SK-N-SH (cell line): ENCODE measurements at regions not wholly inside any gene's neighbourhood (a gene's known extent, or its start where the extent isn't known, plus 50 kb on each side); places are given as distances from the start of the nearest gene placed in this dataset.
"Not testable (repeated sequence)": the region's sequence is repeated elsewhere in the genome, so short reads cannot be mapped to it uniquely, and the experiment has no call there.

Experiments used
- CTCF ChIA-PET: fragments of 300-600, 350-600 bp; formaldehyde crosslinking; extraction: SDS; loops from one replicate; lab custom pipeline; 2021; lab: Yijun Ruan, JAX
- POLR2A ChIA-PET: fragments of 350-600 bp; sonication (Branson Sonifier 250); formaldehyde crosslinking; extraction: SDS; loops from one replicate; lab custom pipeline; 2020; ENCODE audit warnings: antibody characterized with exemption, inconsistent platforms; lab: Yijun Ruan, JAX
- DNase-seq: peaks from one replicate; pipeline ENCODE4 v3.0.0; 2012
- H2AFZ ChIP-seq: fragments of 200-600 bp; sonication (generic); 2 replicates; pipeline ENCODE4 v1.8.1; 2016; ENCODE audit warnings: antibody characterized with exemption, mild to moderate bottlenecking, low read depth
- H3F3A ChIP-seq: fragments of 200-600 bp; sonication (generic); replicated peaks from 2 replicates; pipeline ENCODE3; 2016; ENCODE audit warnings: antibody characterized with exemption, mild to moderate bottlenecking; ENCODE audit not compliant: insufficient read depth
- H3K27ac ChIP-seq, 2 experiments: fragments of 200-500 bp in 1 of 2; fragments of 200-600 bp in 1 of 2; sonication (Bioruptor generic) in 1 of 2; sonication (generic), shearing (Covaris generic) in 1 of 2; 2 replicates each; pipeline versions ENCODE4 v1.5.1 to v1.6.1; 2014 to 2016; ENCODE audit warnings: low read depth in 2 of 2, inconsistent platforms in 1 of 2, low read length in 1 of 2, mild to moderate bottlenecking in 1 of 2, mixed read lengths in 1 of 2
- H3K27me3 ChIP-seq: fragments of 200-600 bp; sonication (generic), shearing (Covaris generic); 2 replicates; pipeline ENCODE4 v1.6.1; 2016; ENCODE audit warnings: mixed run types; ENCODE audit not compliant: insufficient read depth
- H3K36me3 ChIP-seq, 2 experiments: fragments of 200-500 bp in 1 of 2; fragments of 200-600 bp in 1 of 2; sonication (Bioruptor generic) in 1 of 2; sonication (generic) in 1 of 2; replicated peaks in 1 of 2; 2 replicates each; pipeline versions ENCODE3 to v1.5.1; 2014 to 2016; ENCODE audit warnings: low read length in 1 of 2, mild to moderate bottlenecking in 1 of 2; ENCODE audit not compliant: insufficient read depth in 2 of 2, control insufficient read depth in 1 of 2
- H3K4me1 ChIP-seq, 2 experiments: fragments of 200-500 bp in 1 of 2; fragments of 200-600 bp in 1 of 2; sonication (Bioruptor generic) in 1 of 2; sonication (generic), shearing (Covaris generic) in 1 of 2; 2 replicates each; pipeline versions ENCODE4 v1.5.1 to v1.6.1; 2014 to 2016; ENCODE audit warnings: low read depth in 1 of 2, low read length in 1 of 2, mixed run types in 1 of 2; ENCODE audit not compliant: insufficient read depth in 2 of 2, control insufficient read depth in 1 of 2
- H3K4me2 ChIP-seq: fragments of 200-600 bp; sonication (generic), shearing (Covaris generic); 2 replicates; pipeline ENCODE4 v1.6.1; 2017; ENCODE audit warnings: mixed run types
- H3K4me3 ChIP-seq, 2 experiments: fragments of 200-500 bp in 1 of 2; fragments of 200-600 bp in 1 of 2; sonication (Bioruptor generic) in 1 of 2; sonication (generic), shearing (Covaris generic) in 1 of 2; 2 replicates each; pipeline versions ENCODE4 v1.5.1 to v1.8.1; 2014 to 2016; ENCODE audit warnings: low read depth in 2 of 2, inconsistent platforms in 1 of 2, low read length in 1 of 2, mild to moderate bottlenecking in 1 of 2, mixed read lengths in 1 of 2, moderate library complexity in 1 of 2
- H3K79me2 ChIP-seq: fragments of 200-600 bp; sonication (generic); 2 replicates; pipeline ENCODE4 v1.8.1; 2017; ENCODE audit warnings: mild to moderate bottlenecking; ENCODE audit not compliant: insufficient read depth
- H3K9ac ChIP-seq: fragments of 200-600 bp; sonication (generic); 2 replicates; pipeline ENCODE4 v1.6.1; 2017; ENCODE audit warnings: mixed run types
- H3K9me2 ChIP-seq: fragments of 200-600 bp; sonication (generic); 2 replicates; pipeline ENCODE4 v1.6.1; 2017; ENCODE audit warnings: mixed run types
- H3K9me3 ChIP-seq: fragments of 200-600 bp; sonication (generic); 2 replicates; pipeline ENCODE4 v1.6.1; 2017; ENCODE audit warnings: mixed run types, mild to moderate bottlenecking, moderate library complexity
- H4K20me1 ChIP-seq: fragments of 200-600 bp; sonication (generic); 2 replicates; pipeline ENCODE4 v1.6.1; 2017; ENCODE audit warnings: mild to moderate bottlenecking, mixed run types; ENCODE audit not compliant: insufficient read depth
- CHD2 ChIP-seq: fragments of 150-350 bp; IDR thresholded peaks from 2 replicates; pipeline ENCODE4 v1.6.1; 2018; ENCODE audit warnings: low read length; ENCODE audit not compliant: partially characterized antibody
- ELF1 ChIP-seq: IDR thresholded peaks from 2 replicates; pipeline ENCODE4 v1.4.0; 2012
- FOSL2 ChIP-seq: IDR thresholded peaks from 2 replicates; pipeline ENCODE4 v1.4.0; 2012; ENCODE audit warnings: low read depth, mild to moderate bottlenecking, moderate library complexity, borderline replicate concordance
- FOXJ3 ChIP-seq: sonication (generic); formaldehyde crosslinking; IDR thresholded peaks from 2 replicates; pipeline ENCODE4 v1.5.1; 2020; ENCODE audit warnings: mild to moderate bottlenecking, missing genetic modification reagents
- FOXM1 ChIP-seq: IDR thresholded peaks from 2 replicates; pipeline ENCODE4 v1.4.0; 2012; ENCODE audit warnings: low read depth, mild to moderate bottlenecking
- GATA2 ChIP-seq: sonication (generic); formaldehyde crosslinking; IDR thresholded peaks from 2 replicates; pipeline ENCODE4 v1.5.0; 2020; ENCODE audit warnings: mild to moderate bottlenecking, missing genetic modification reagents
- JUND ChIP-seq: IDR thresholded peaks from 2 replicates; pipeline ENCODE4 v1.4.0; 2012
- NRF1 ChIP-seq: IDR thresholded peaks from 2 replicates; pipeline ENCODE4 v1.6.1; 2012; ENCODE audit warnings: low read depth, mild to moderate bottlenecking, low read length
- POLR2AphosphoS5 ChIP-seq: IDR thresholded peaks from 2 replicates; pipeline ENCODE4 v1.6.1; 2012; ENCODE audit warnings: low read depth, low read length
- RAD21 ChIP-seq: IDR thresholded peaks from 2 replicates; pipeline ENCODE4 v1.6.1; 2012; ENCODE audit warnings: mild to moderate bottlenecking, low read length
- RCOR1 ChIP-seq: fragments of 150-350 bp; IDR thresholded peaks from 2 replicates; pipeline ENCODE4 v1.6.1; 2017; ENCODE audit warnings: antibody characterized with exemption, low read length
- RFX5 ChIP-seq: IDR thresholded peaks from 2 replicates; pipeline ENCODE4 v1.6.1; 2012; ENCODE audit warnings: mild to moderate bottlenecking, improper control_type of control experiment, low read length
- RXRA ChIP-seq: IDR thresholded peaks from 2 replicates; pipeline ENCODE4 v1.4.0; 2012; ENCODE audit warnings: low read depth, mild to moderate bottlenecking, borderline replicate concordance
- SIN3A ChIP-seq: IDR thresholded peaks from 2 replicates; pipeline ENCODE4 v1.6.1; 2012; ENCODE audit warnings: low read depth, mild to moderate bottlenecking, low read length, moderate library complexity, borderline replicate concordance
- SMC3 ChIP-seq: IDR thresholded peaks from 2 replicates; pipeline ENCODE4 v1.6.1; 2012; ENCODE audit warnings: low read depth, low read length, improper control_type of control experiment
- TCF12 ChIP-seq: IDR thresholded peaks from 2 replicates; pipeline ENCODE4 v1.4.0; 2012
- TEAD4 ChIP-seq: IDR thresholded peaks from 2 replicates; pipeline ENCODE4 v1.4.0; 2012; ENCODE audit warnings: mild to moderate bottlenecking, borderline replicate concordance; ENCODE audit not compliant: insufficient read depth
- YY1 ChIP-seq: IDR thresholded peaks from 2 replicates; pipeline ENCODE4 v1.4.0; 2012; ENCODE audit warnings: low read depth, mild to moderate bottlenecking
- WGBS: methylation state at CpG from one replicate; pipeline ENCODE4 v1.1.6; 2017; ENCODE audit warnings: low lambda C conversion rate; 5-methylcytosine and 5-hydroxymethylcytosine counted together

- H3F3A ChIP-seq: no peaks in the 10 kb centered on the region
- DNase-seq: no peak
- no peaks in the 10 kb centered on the region for H3K9me3 ChIP-seq
- H3K27ac ChIP-seq: no peak overlapping the region
- H4K20me1 ChIP-seq: no peaks in the 10 kb centered on the region
- CTCF ChIA-PET: interaction anchor here (1.3 to 1.5 kb wide), 3 partner anchors 10 to 25 kb away, joined by 3 to 5 read pairs (median 4); no protein-coding TSS in a partner anchor
- WGBS: 77% methylated on average over 5 of the region's 5 CpGs
- H2AFZ ChIP-seq: no peak overlapping the region
- POLR2A ChIA-PET: no interaction called here
- H3K36me3 ChIP-seq: no peaks in the 10 kb centered on the region
- H3K9ac ChIP-seq: no peak overlapping the region
- H3K4me1 ChIP-seq: peaks cover 0 to 7% of the 10 kb centered on the region in 2 experiments; a peak in 1 of 4 replicates
- TF ChIP-seq RCOR1: no peak
- TF ChIP-seq RAD21: no peak
- TF ChIP-seq ELF1: no peak
- TF ChIP-seq YY1: no peak
- no peak for TF ChIP-seq JUND
- no peak for TF ChIP-seq SIN3A
- no peak for TF ChIP-seq TEAD4
- no peak for TF ChIP-seq RXRA
- no peak for TF ChIP-seq SMC3
- TF ChIP-seq FOSL2: no peak
- no peak for TF ChIP-seq FOXM1
- no peak for TF ChIP-seq RFX5
- TF ChIP-seq GATA2 (CRISPR knock-in tag): no peak
- TF ChIP-seq FOXJ3: no peak
- no peak for TF ChIP-seq POLR2AphosphoS5
- H3K9me2 ChIP-seq: no peaks in the 10 kb centered on the region
- H3K79me2 ChIP-seq: no peaks in the 10 kb centered on the region
- H3K4me3 ChIP-seq: no peak overlapping the region
- H3K27me3 ChIP-seq: no peaks in the 10 kb centered on the region
- H3K4me2 ChIP-seq: no peak overlapping the region
Measured at GRCh38 chr2:38484957-38485356, 107.9 kb upstream of the ATL2 start.

- no peak for DNase-seq
- Histone ChIP-seq H3K79me2 (no peaks in the 10 kb centered on the region), H3K9me3 (no peaks in the 10 kb centered on the region), H3K9me2 (no peaks in the 10 kb centered on the region), H4K20me1 (no peaks in the 10 kb centered on the region), H3K36me3 (no peaks in the 10 kb centered on the region), H3K9ac (no peak overlapping the region), H3K4me3 (no peak overlapping the region), H3K27me3 (no peaks in the 10 kb centered on the region), H3F3A (no peaks in the 10 kb centered on the region), H3K4me2 (no peak overlapping the region), H3K27ac (no peak overlapping the region), H3K4me1 (peaks cover 0 to 7% of the 10 kb centered on the region in 2 experiments; a peak in 1 of 4 replicates), H2AFZ (no peak overlapping the region)
- WGBS: 88% methylated on average over 5 of the region's 5 CpGs
- POLR2A ChIA-PET: no interaction called here
- CTCF ChIA-PET: interaction anchor here (1.3 to 1.8 kb wide), 4 partner anchors 9 to 169 kb away, joined by 3 to 5 read pairs (median 4); no protein-coding TSS in a partner anchor
- no peak for TF ChIP-seq NRF1
- TF ChIP-seq FOSL2: no peak
- no peak for TF ChIP-seq CHD2
- TF ChIP-seq TCF12: no peak
- TF ChIP-seq POLR2AphosphoS5: no peak
Measured at GRCh38 chr2:38483776-38484501, 106.9 kb upstream of the ATL2 start.

GRCh38 chr2:38482710-38483109, 105.6 kb upstream of the ATL2 start:
- H3K27ac ChIP-seq, H3K9ac ChIP-seq, POLR2A ChIA-PET, H3K36me3 ChIP-seq, H2AFZ ChIP-seq, DNase-seq, H3K27me3 ChIP-seq, H3K79me2 ChIP-seq, H4K20me1 ChIP-seq, H3K4me3 ChIP-seq, H3K9me2 ChIP-seq, H3K4me1 ChIP-seq, H3F3A ChIP-seq, H3K9me3 ChIP-seq, H3K4me2 ChIP-seq: not testable (repeated sequence)
- CTCF ChIA-PET: interaction anchor here (1.0 to 1.8 kb wide), 2 partner anchors 25 to 149 kb away, joined by 3 to 4 read pairs; no protein-coding TSS in a partner anchor
- WGBS: 90% methylated on average over 6 of the region's 6 CpGs
